ENCODE measurements at regions not wholly inside any gene's neighbourhood (a gene's known extent, or its start where the extent isn't known, plus 50 kb on each side); places are given as distances from the start of the nearest gene placed in this dataset.

- Histone ChIP-seq H4K20me1 (ENCODE audit: control insufficient read depth, insufficient read depth) (no peaks in the 10 kb centered on the region), H3K9me3 (replicated peaks; ENCODE audit: control insufficient read depth, insufficient read depth, low read length) (no peaks in the 10 kb centered on the region), H3K4me2 (ENCODE audit: control insufficient read depth, insufficient read depth) (no peak overlapping the region), H3K4me3 (no peak overlapping the region), H2AFZ (ENCODE audit: control insufficient read depth, low read depth, low read length) (no peak overlapping the region), H3K27ac (ENCODE audit: control insufficient read depth, insufficient read depth) (no peak overlapping the region), H3K36me3 (ENCODE audit: control insufficient read depth in 2 of 2, insufficient read depth in 2 of 2, low read length in 1 of 2) (no peaks in the 10 kb centered on the region), H3K9ac (ENCODE audit: control insufficient read depth, insufficient read depth, low read length) (no peak overlapping the region), H3K27me3 (replicated peaks in 1 of 2; ENCODE audit: control insufficient read depth in 2 of 2, insufficient read depth in 2 of 2, low read length in 1 of 2) (no peaks in the 10 kb centered on the region), H3K4me1 (ENCODE audit: control insufficient read depth, insufficient read depth, low read length) (no peaks in the 10 kb centered on the region), H3K79me2 (ENCODE audit: control insufficient read depth, insufficient read depth, low read length) (no peaks in the 10 kb centered on the region)
- WGBS (ENCODE audit: insufficient coverage, insufficient replicate concordance, low lambda C conversion rate, missing lambda C conversion rate): 42% methylated on average over 6 of the region's 6 CpGs
- SMC1A ChIA-PET (ENCODE audit: uncharacterized antibody, unreplicated experiment): no interaction called here
- in situ Hi-C loops (cut with MboI): loop anchor here (25.0 kb wide), 1 partner anchor 1147 kb away; no protein-coding TSS in a partner anchor
- FAIRE-seq (peak; percentile 93), DNase-seq (ENCODE audit: low read depth, low spot score) (peak; percentile 25), ATAC-seq (peak; percentile 91)
- intact Hi-C loops (cut with micrococcal nuclease; ENCODE audit: unreplicated experiment): loop anchor here (2.0 to 10.0 kb wide), 7 partner anchors 113 to 1777 kb away; no protein-coding TSS in a partner anchor
- POLR2A ChIA-PET: no interaction called here
- CTCF ChIA-PET: interaction anchor here (0.7 to 1.0 kb wide), 3 partner anchors 10 to 991 kb away, joined by 3 read pairs; no protein-coding TSS in a partner anchor
- no TSS peak for BruUV-seq (replicated peaks)
- RAD21 ChIA-PET (ENCODE audit: unreplicated experiment): no interaction called here
- TF ChIP-seq EGR1 (IDR thresholded peaks at IDR 0.05; ENCODE audit: borderline replicate concordance in 1 of 2, low read depth in 2 of 2, low read length in 2 of 2) (no peak), YY1 (IDR thresholded peaks at IDR 0.05; ENCODE audit: low read depth, low read length) (peak; percentile 45; the same call in 1 of the 2 replicates), MLLT1 (IDR thresholded peaks at IDR 0.05) (no peak), ZNF207 (IDR thresholded peaks at IDR 0.05; ENCODE audit: borderline replicate concordance) (no peak), EZH2 (IDR thresholded peaks at IDR 0.05; ENCODE audit: borderline replicate concordance, control insufficient read depth, low read depth, low read length) (no peak), RAD21 (IDR thresholded peaks at IDR 0.05; ENCODE audit: insufficient read depth, low read depth, low read length) (peak; percentile 83), BRCA1 (IDR thresholded peaks at IDR 0.05; ENCODE audit: low read depth, low read length) (no peak), SMC3 (IDR thresholded peaks at IDR 0.05; ENCODE audit: borderline replicate concordance, low read length) (peak; percentile 74; the same call in 1 of the 2 replicates), NFYA (IDR thresholded peaks at IDR 0.05; ENCODE audit: borderline replicate concordance, low read depth, low read length) (no peak), BMI1 (IDR thresholded peaks at IDR 0.05; ENCODE audit: borderline replicate concordance) (no peak), HDAC6 (IDR thresholded peaks at IDR 0.05; ENCODE audit: unreplicated experiment) (no peak), IRF4 (IDR thresholded peaks at IDR 0.05; ENCODE audit: low read depth, low read length) (peak; percentile 14; the same call in 1 of the 2 replicates)
- TF ChIP-seq, protein P1, sequence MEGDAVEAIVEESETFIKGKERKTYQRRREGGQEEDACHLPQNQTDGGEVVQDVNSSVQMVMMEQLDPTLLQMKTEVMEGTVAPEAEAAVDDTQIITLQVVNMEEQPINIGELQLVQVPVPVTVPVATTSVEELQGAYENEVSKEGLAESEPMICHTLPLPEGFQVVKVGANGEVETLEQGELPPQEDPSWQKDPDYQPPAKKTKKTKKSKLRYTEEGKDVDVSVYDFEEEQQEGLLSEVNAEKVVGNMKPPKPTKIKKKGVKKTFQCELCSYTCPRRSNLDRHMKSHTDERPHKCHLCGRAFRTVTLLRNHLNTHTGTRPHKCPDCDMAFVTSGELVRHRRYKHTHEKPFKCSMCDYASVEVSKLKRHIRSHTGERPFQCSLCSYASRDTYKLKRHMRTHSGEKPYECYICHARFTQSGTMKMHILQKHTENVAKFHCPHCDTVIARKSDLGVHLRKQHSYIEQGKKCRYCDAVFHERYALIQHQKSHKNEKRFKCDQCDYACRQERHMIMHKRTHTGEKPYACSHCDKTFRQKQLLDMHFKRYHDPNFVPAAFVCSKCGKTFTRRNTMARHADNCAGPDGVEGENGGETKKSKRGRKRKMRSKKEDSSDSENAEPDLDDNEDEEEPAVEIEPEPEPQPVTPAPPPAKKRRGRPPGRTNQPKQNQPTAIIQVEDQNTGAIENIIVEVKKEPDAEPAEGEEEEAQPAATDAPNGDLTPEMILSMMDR (IDR thresholded peaks at IDR 0.05 in 2 of 3, conservative IDR thresholded peaks at IDR 0.05 in 1 of 3; ENCODE audit: control insufficient read depth in 2 of 3, extremely low read depth in 1 of 3, insufficient read depth in 1 of 3, low read depth in 3 of 3, low read length in 3 of 3): peak; percentile 85 to 92 (median 86)
Observed at GRCh38 chr3:20340324-20340928, 154.4 kb upstream of the SGO1 start.
